ENCODE measurements at regions not wholly inside any gene's neighbourhood (a gene's known extent, or its start where the extent isn't known, plus 50 kb on each side); places are given as distances from the start of the nearest gene placed in this dataset.
"Not testable (repeated sequence)": the region's sequence is repeated elsewhere in the genome, so short reads cannot be mapped to it uniquely, and the experiment has no call there.

DNA sequence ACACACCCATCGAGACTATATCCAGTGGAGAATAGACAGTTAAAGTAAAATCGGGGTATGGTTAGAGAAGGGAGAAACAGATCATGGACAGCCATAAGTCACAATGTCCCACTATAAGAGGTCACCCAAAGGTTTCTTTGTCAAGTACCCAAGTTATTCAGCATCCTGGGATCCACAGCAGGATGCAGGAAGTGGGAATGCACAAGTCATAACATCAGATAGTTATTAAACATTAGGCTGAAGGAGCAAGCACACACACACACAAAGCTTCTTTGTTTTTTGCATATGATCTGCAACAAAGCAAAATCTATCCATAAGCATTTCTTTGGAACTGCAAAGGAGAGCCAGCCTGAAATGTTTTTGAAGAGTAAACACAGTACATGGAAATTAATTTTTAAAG is 111.6 kb downstream of the NOC3L start:
- intact Hi-C loops (cut with DNase I) = no loop called here
- H3K9me3 ChIP-seq = no peaks in the 10 kb centered on the region
- no peak for DNase-seq
- no peaks in the 10 kb centered on the region for H3K27me3 ChIP-seq
- no peak for TF ChIP-seq CTCF (IDR thresholded peaks at IDR 0.05)
- no peak for TF ChIP-seq POLR2A (IDR thresholded peaks at IDR 0.05)
- H3K4me1 ChIP-seq = no peaks in the 10 kb centered on the region
- no peak overlapping the region for H3K27ac ChIP-seq
- H3K36me3 ChIP-seq = no peaks in the 10 kb centered on the region
- no peak for ATAC-seq
- 94% methylated on average over 2 of the region's 2 CpGs for WGBS (ENCODE audit: insufficient coverage, low coverage, low lambda C conversion rate, missing lambda C conversion rate)
- H3K4me3 ChIP-seq = no peak overlapping the region

DNA sequence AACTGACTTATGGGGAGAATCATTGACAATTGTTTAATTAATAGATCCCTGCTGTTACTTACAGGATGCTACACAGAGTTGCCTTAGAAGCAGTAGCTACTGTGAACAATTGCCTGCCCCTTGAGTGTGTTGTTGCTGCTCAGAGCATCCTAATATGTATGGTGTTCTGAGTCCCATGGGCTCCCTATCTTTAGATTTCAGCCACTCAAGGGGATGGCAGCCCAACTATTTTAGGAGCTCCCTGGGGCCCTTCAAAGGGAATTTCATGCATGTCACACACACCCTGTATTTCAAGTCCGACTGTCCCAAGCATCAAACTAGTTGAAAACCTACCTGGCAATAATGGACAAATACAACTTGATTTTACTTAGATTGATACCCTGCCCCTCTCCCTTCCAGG is 111.2 kb downstream of the NOC3L start:
- H3K27me3 ChIP-seq = no peaks in the 10 kb centered on the region
- no peak for TF ChIP-seq POLR2A (IDR thresholded peaks at IDR 0.05)
- TF ChIP-seq CTCF (IDR thresholded peaks at IDR 0.05) = no peak
- ATAC-seq = no peak
- H3K9me3 ChIP-seq = no peaks in the 10 kb centered on the region
- H3K36me3 ChIP-seq = no peaks in the 10 kb centered on the region
- intact Hi-C loops (cut with DNase I) = no loop called here
- 80% methylated on average over 1 of the region's 1 CpG for WGBS (ENCODE audit: insufficient coverage, low coverage, low lambda C conversion rate, missing lambda C conversion rate)
- no peak overlapping the region for H3K27ac ChIP-seq
- H3K4me3 ChIP-seq = no peak overlapping the region
- no peak for DNase-seq
- H3K4me1 ChIP-seq = no peaks in the 10 kb centered on the region

DNA sequence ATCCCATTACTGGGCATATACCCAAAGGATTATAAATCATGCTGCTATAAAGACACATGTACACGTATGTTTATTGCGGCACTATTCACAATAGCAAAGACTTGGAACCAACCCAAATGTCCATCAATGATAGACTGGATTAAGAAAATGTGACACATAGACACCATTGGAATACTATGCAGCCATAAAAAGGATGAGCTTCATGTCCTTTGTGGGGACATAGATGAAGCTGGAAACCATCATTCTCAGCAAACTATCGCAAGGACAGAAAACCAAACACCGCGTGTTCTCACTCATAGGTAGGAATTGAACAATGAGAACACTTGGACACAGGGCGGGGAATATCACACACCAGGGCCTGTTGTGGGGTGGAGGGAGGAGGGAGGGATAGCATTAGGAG is 105.3 kb downstream of the NOC3L start:
- H3K36me3 ChIP-seq; H3K4me3 ChIP-seq; H3K4me1 ChIP-seq; intact Hi-C loops (cut with DNase I); H3K9me3 ChIP-seq; DNase-seq; H3K27ac ChIP-seq; ATAC-seq; H3K27me3 ChIP-seq: not testable (repeated sequence)
- 96% methylated on average over 3 of the region's 6 CpGs for WGBS (ENCODE audit: insufficient coverage, low coverage, low lambda C conversion rate, missing lambda C conversion rate)

DNA sequence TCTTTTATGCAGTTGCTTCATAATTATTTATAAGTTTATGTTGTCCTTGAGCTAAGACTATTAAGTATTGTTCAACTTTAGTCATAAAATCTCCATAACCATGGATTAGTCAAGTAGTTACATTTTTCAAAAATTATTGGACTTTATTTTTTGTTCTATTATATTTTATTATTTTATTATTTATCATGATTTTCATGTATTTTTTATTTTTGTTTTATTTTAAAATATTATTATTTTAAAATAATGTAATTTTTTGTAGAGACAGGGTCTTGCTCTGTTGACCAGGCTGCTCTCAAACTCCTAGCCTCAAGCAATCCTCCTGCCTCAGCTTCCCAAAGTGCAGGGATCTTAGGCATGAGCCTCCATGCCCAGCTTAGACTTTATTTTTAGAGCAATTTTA is 102.3 kb downstream of the NOC3L start:
- ATAC-seq (no peak), DNase-seq (no peak)
- H3K27me3 ChIP-seq = no peaks in the 10 kb centered on the region
- H3K4me1 ChIP-seq = no peaks in the 10 kb centered on the region
- no peak overlapping the region for H3K4me3 ChIP-seq
- intact Hi-C loops (cut with DNase I) = no loop called here
- H3K36me3 ChIP-seq = no peaks in the 10 kb centered on the region
- no peak for TF ChIP-seq CTCF (IDR thresholded peaks at IDR 0.05)
- no peak for TF ChIP-seq POLR2A (IDR thresholded peaks at IDR 0.05)
- no peaks in the 10 kb centered on the region for H3K9me3 ChIP-seq
- no peak overlapping the region for H3K27ac ChIP-seq

GRCh38 chr10:94264085-94264484 is 98.7 kb downstream of the NOC3L start:
- Histone ChIP-seq H3K27ac (no peak overlapping the region), H3K36me3 (no peaks in the 10 kb centered on the region), H3K9me3 (no peaks in the 10 kb centered on the region), H3K4me3 (no peak overlapping the region), H3K4me1 (no peaks in the 10 kb centered on the region), H3K27me3 (no peaks in the 10 kb centered on the region)
- intact Hi-C loops (cut with DNase I) = no loop called here
- ATAC-seq (no peak), DNase-seq (no peak)
- TF ChIP-seq POLR2A (IDR thresholded peaks at IDR 0.05) (no peak), CTCF (IDR thresholded peaks at IDR 0.05) (no peak)
- 43% methylated on average over 3 of the region's 3 CpGs for WGBS (ENCODE audit: insufficient coverage, low coverage, low lambda C conversion rate, missing lambda C conversion rate)

Measured in right lobe of liver (tissue), 6 donors.